IPS-18a (cell line): ENCODE measurements at regions not wholly inside any gene's neighbourhood (a gene's known extent, or its start where the extent isn't known, plus 50 kb on each side); places are given as distances from the start of the nearest gene placed in this dataset.
"Not testable (repeated sequence)": the region's sequence is repeated elsewhere in the genome, so short reads cannot be mapped to it uniquely, and the experiment has no call there.

Experiments
- H3K27ac ChIP-seq: one replicate; pipeline ENCODE4 v1.5.1; 2013; ENCODE audit warnings: low read length
- H3K27me3 ChIP-seq: one replicate; pipeline ENCODE4 v1.6.1; 2013; ENCODE audit warnings: mild to moderate bottlenecking, low read length; ENCODE audit not compliant: control insufficient read depth, insufficient read depth
- H3K36me3 ChIP-seq: one replicate; pipeline ENCODE4 v1.6.1; 2013; ENCODE audit warnings: low read depth, low read length; ENCODE audit not compliant: control insufficient read depth
- H3K4me1 ChIP-seq: one replicate; pipeline ENCODE4 v1.6.1; 2013; ENCODE audit warnings: low read depth, low read length; ENCODE audit not compliant: control insufficient read depth
- H3K4me3 ChIP-seq: one replicate; pipeline ENCODE4 v1.5.1; 2013; ENCODE audit warnings: low read length
- H3K9ac ChIP-seq: one replicate; pipeline ENCODE4 v1.6.1; 2013; ENCODE audit warnings: mild to moderate bottlenecking, low read length, moderate library complexity
- H3K9me3 ChIP-seq: one replicate; pipeline ENCODE4 v1.6.1; 2013; ENCODE audit warnings: low read depth, low read length; ENCODE audit not compliant: control insufficient read depth

GRCh38 chr3:15905041-15905440, 107.3 kb upstream of the ANKRD28 start:
- Histone ChIP-seq H3K27ac (no peak overlapping the region), H3K4me3 (no peak overlapping the region), H3K9ac (no peak overlapping the region), H3K27me3 (no peaks in the 10 kb centered on the region), H3K9me3 (no peaks in the 10 kb centered on the region), H3K4me1 (no peaks in the 10 kb centered on the region), H3K36me3 (no peaks in the 10 kb centered on the region)

GRCh38 chr3:15907403-15907802, 109.6 kb upstream of the ANKRD28 start:
- H3K9me3 ChIP-seq, H3K36me3 ChIP-seq, H3K4me1 ChIP-seq, H3K27me3 ChIP-seq, H3K4me3 ChIP-seq, H3K9ac ChIP-seq, H3K27ac ChIP-seq: not testable (repeated sequence)

- Histone ChIP-seq H3K4me3 (no peak overlapping the region), H3K9ac (no peak overlapping the region), H3K27ac (no peak overlapping the region), H3K9me3 (no peaks in the 10 kb centered on the region), H3K27me3 (no peaks in the 10 kb centered on the region), H3K36me3 (no peaks in the 10 kb centered on the region), H3K4me1 (no peaks in the 10 kb centered on the region)
Observed at GRCh38 chr3:15918988-15919387, 121.2 kb upstream of the ANKRD28 start.

GRCh38 chr3:15919971-15920370, 122.2 kb upstream of the ANKRD28 start:
- Histone ChIP-seq H3K9ac (no peak overlapping the region), H3K9me3 (no peaks in the 10 kb centered on the region)

GRCh38 chr3:15923640-15924405, 126.0 kb upstream of the ANKRD28 start:
- Histone ChIP-seq H3K27me3 (no peaks in the 10 kb centered on the region), H3K9ac (no peak overlapping the region), H3K4me3 (no peak overlapping the region), H3K4me1 (no peaks in the 10 kb centered on the region), H3K9me3 (no peaks in the 10 kb centered on the region), H3K27ac (no peak overlapping the region), H3K36me3 (no peaks in the 10 kb centered on the region)

More at GRCh38 chr3:15919971-15920370, 122.2 kb upstream of the ANKRD28 start:
- no peaks in the 10 kb centered on the region for H3K36me3 ChIP-seq
- H3K27me3 ChIP-seq: no peaks in the 10 kb centered on the region
- no peaks in the 10 kb centered on the region for H3K4me1 ChIP-seq
- no peak overlapping the region for H3K27ac ChIP-seq
- no peak overlapping the region for H3K4me3 ChIP-seq

GRCh38 chr3:15924914-15925313, 127.1 kb upstream of the ANKRD28 start:
- Histone ChIP-seq H3K4me3 (no peak overlapping the region), H3K9me3 (no peaks in the 10 kb centered on the region), H3K4me1 (no peaks in the 10 kb centered on the region), H3K9ac (no peak overlapping the region), H3K27me3 (no peaks in the 10 kb centered on the region), H3K27ac (no peak overlapping the region), H3K36me3 (no peaks in the 10 kb centered on the region)

GRCh38 chr3:15926871-15927270, 129.1 kb upstream of the ANKRD28 start:
- Histone ChIP-seq H3K9ac (no peak overlapping the region), H3K27me3 (no peaks in the 10 kb centered on the region), H3K4me3 (no peak overlapping the region), H3K4me1 (no peaks in the 10 kb centered on the region), H3K36me3 (no peaks in the 10 kb centered on the region), H3K27ac (no peak overlapping the region), H3K9me3 (no peaks in the 10 kb centered on the region)

GRCh38 chr3:15927969-15928368, 130.2 kb upstream of the ANKRD28 start:
- Histone ChIP-seq H3K4me3 (no peak overlapping the region), H3K9ac (no peak overlapping the region), H3K4me1 (no peaks in the 10 kb centered on the region), H3K27me3 (no peaks in the 10 kb centered on the region), H3K36me3 (no peaks in the 10 kb centered on the region), H3K27ac (no peak overlapping the region), H3K9me3 (no peaks in the 10 kb centered on the region)

GRCh38 chr3:15929944-15930571, 132.3 kb upstream of the ANKRD28 start:
- no peak overlapping the region for H3K9ac ChIP-seq
- no peaks in the 10 kb centered on the region for H3K4me1 ChIP-seq
- H3K27me3 ChIP-seq: no peaks in the 10 kb centered on the region
- H3K27ac ChIP-seq: no peak overlapping the region
- H3K4me3 ChIP-seq: no peak overlapping the region
- H3K36me3 ChIP-seq: no peaks in the 10 kb centered on the region
- no peaks in the 10 kb centered on the region for H3K9me3 ChIP-seq

GRCh38 chr3:15932348-15933300, 134.8 kb upstream of the ANKRD28 start:
- no peak overlapping the region for H3K4me3 ChIP-seq
- H3K27ac ChIP-seq: no peak overlapping the region
- no peaks in the 10 kb centered on the region for H3K9me3 ChIP-seq
- no peaks in the 10 kb centered on the region for H3K36me3 ChIP-seq
- no peak overlapping the region for H3K9ac ChIP-seq
- H3K27me3 ChIP-seq: no peaks in the 10 kb centered on the region
- H3K4me1 ChIP-seq: no peaks in the 10 kb centered on the region

GRCh38 chr3:15933439-15934139, 135.8 kb upstream of the ANKRD28 start:
- Histone ChIP-seq H3K36me3 (no peaks in the 10 kb centered on the region), H3K4me1 (no peaks in the 10 kb centered on the region), H3K27ac (no peak overlapping the region), H3K9ac (no peak overlapping the region), H3K9me3 (no peaks in the 10 kb centered on the region), H3K27me3 (no peaks in the 10 kb centered on the region), H3K4me3 (no peak overlapping the region)
